ENCODE measurements at regions not wholly inside any gene's neighbourhood (a gene's known extent, or its start where the extent isn't known, plus 50 kb on each side); places are given as distances from the start of the nearest gene placed in this dataset.

- TF ChIP-seq CTCF (IDR thresholded peaks at IDR 0.05; ENCODE audit: low read depth, low read length) (no peak), MYC (IDR thresholded peaks at IDR 0.05; ENCODE audit: low read depth, low read length) (no peak), POLR2A (IDR thresholded peaks at IDR 0.05; ENCODE audit: extremely low read depth, insufficient read length) (no peak), MAX (IDR thresholded peaks at IDR 0.05; ENCODE audit: low read depth, low read length) (no peak)
Measured at GRCh38 chr6:21386744-21387143, 206.8 kb upstream of the SOX4 start.
